LNCAP (cell line): ENCODE measurements at regions not wholly inside any gene's neighbourhood (a gene's known extent, or its start where the extent isn't known, plus 50 kb on each side); places are given as distances from the start of the nearest gene placed in this dataset.

Experiments used
- TF ChIP-seq, protein P1 (sequence below): fragments of 450-650 bp; IDR thresholded peaks from 2 replicates; pipeline ENCODE4 v1.5.1; 2017; ENCODE audit warnings: mild to moderate bottlenecking

DNA sequence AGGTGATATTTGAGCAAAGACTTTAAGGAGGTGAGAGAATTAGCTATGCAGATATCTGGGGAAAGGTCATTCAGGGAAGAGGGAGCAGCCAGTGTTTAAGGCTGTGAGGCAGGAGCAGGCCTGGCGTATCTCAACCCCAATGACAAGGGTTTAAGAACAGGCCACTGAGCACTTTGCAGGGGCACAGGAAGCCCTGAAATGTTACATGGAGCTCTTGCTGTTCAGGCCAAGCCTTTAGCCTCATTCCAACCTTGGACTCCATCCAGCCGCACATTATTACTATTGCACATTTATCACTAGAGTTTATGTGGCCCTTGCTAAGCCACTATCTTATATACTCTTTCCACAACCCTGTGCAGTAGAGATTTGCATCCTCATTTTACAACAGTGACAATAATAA, 114.0 kb downstream of the EFNB1 start:
- TF ChIP-seq, protein P1, sequence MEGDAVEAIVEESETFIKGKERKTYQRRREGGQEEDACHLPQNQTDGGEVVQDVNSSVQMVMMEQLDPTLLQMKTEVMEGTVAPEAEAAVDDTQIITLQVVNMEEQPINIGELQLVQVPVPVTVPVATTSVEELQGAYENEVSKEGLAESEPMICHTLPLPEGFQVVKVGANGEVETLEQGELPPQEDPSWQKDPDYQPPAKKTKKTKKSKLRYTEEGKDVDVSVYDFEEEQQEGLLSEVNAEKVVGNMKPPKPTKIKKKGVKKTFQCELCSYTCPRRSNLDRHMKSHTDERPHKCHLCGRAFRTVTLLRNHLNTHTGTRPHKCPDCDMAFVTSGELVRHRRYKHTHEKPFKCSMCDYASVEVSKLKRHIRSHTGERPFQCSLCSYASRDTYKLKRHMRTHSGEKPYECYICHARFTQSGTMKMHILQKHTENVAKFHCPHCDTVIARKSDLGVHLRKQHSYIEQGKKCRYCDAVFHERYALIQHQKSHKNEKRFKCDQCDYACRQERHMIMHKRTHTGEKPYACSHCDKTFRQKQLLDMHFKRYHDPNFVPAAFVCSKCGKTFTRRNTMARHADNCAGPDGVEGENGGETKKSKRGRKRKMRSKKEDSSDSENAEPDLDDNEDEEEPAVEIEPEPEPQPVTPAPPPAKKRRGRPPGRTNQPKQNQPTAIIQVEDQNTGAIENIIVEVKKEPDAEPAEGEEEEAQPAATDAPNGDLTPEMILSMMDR = no peak

DNA sequence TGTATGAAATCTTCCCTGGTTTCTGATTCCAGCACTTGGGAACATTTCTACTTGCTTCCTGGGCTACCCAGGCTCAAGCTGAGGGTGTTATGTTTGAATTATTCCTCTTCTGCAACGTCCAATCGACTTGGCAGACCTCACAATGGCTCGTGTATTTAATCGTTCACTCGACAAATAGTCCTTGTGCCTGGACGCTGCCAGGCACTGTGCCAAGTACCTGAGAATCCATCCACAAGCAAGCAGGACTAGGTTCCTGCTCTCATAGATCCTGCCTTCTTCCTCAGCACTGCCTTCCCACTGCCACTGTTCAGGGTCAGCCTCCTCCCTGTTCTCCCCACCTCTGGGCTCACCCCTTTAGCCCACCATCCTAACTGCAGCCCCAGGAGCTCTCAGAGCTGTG, 113.3 kb downstream of the EFNB1 start:
- TF ChIP-seq, protein P1 = no peak

DNA sequence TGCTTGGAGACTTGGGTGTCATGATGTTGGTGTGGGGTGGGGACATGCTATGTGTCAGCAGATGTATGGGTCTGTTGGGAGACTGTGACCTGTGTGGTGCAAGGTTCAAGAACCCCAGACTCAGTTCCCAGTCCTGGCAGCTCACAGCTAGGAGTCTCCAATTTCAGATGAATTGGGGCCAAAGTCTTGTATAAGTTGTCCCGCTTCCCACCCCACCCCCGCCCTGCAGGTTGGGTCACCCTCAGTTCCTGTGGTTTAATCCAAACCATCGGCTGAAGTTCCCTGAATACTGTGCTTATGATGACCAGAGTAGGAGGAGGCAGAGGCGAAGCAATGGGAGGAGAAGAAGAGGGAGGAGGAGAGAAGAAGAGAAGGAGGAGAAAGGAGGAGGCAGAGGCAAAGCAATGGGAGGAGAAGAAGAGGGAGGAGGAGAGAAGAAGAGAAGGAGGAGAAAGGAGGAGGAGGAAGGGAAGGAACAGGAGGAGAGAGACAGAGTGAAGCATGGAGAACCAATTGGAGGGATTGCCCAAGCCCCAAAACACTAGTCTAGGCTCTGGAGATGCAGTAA, 112.6 kb downstream of the EFNB1 start:
- TF ChIP-seq, protein P1 = no peak

DNA sequence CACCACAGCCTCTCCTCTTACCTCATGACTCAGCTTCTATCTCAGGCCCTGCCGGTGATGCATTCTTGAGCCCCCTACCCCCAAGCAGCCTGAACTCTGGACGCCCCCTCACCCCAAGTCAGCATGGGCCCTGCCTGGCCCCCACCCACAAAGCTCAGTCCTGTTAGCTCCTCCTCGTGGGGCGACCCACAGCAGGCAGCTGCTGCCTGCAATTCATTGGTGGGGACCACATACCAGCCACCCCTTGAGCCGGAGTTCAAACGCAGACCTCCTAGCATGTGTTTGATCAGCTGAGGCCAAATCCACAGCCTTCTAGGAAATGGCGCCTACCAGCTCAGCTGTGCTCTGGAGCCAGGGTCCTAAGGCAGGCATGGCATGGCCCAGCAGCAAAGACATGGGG, 111.8 kb downstream of the EFNB1 start:
- TF ChIP-seq, protein P1 = no peak

DNA sequence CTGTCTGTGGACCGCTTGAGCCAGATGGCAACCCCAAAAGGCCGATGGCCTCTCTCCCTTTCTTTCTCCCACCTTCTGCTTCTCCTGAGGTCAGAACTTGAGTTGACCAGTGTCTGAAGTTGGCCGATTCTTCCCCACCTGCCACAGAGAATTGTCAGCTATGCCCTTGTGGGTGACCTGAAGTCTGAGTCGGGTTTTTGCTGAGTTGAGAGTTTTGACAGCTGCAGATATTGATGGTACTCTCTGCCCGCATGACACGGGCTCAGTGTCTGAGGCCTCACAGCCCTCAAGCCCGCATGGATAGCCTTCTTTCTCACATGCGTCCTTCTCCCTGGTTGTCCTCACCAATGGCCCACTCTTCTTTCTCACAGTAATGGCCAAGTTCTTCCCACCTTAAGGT, 111.0 kb downstream of the EFNB1 start:
- TF ChIP-seq, protein P1 = no peak

DNA sequence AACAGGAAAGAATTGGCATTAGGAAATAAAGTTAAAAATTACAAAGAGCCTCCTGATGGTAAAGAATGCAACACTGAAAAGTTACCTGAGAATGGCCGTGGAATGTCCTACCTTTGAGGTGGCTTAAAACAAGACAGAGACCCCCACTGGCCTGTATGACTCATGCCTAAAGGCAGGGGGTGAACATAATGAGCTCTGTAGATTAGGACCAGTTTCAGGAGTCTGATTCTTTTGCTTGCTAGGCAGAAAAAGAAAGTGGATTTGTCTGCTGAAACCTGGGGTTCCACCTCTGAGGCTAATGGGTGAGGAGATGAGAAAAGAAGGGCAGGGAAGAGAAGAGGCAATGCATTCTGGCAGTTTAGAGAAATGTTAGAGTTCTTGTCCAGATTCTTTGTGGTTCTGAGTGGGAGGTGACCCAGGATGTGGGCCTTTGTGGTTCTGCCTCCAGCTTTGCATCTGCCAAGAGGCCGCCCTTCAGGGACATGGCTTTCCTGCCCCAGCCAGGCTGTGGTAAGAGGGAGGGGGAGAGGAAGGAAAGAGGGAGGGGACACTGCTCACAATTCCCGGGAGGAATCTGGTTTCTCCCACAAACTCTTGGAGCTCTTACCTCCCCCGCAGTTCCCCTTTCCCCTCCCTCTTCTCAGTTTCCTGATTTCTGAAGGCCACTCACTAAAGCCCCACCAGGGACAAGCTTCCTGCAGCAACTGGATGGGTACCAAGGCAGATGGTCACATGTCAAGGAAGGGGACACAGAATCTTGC, 109.6 kb downstream of the EFNB1 start:
- TF ChIP-seq, protein P1 = no peak

DNA sequence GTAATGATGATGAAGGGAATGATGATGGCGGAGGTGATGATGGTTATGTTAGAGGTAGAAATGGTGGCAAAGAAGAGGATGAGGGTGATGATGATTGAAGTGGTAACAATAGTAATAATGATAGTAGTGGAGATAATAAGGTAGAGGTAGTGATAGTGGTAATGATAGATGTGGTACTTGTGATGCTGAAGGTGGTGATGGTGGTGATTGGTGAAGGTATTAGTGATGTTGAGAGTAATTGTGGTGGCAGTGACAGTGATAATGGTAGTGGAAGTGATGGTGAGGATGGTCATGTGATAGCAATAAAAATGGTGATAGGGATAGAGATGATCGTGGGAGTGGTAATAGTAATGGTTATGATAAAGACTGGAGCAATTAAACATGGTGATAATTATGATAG, 108.8 kb downstream of the EFNB1 start:
- TF ChIP-seq, protein P1 = no peak
